GM21515 (cell line): ENCODE measurements at regions not wholly inside any gene's neighbourhood (a gene's known extent, or its start where the extent isn't known, plus 50 kb on each side); places are given as distances from the start of the nearest gene placed in this dataset.

Source experiments
- ATAC-seq: cut with Tn5 transposase; IDR thresholded peaks from one replicate; pipeline ENCODE4 v1.9.1; 2021; ENCODE audit not compliant: unreplicated experiment

GRCh38 chr13:70708775-70709174, 600.5 kb upstream of the KLHL1 start:
- ATAC-seq: no peak

GRCh38 chr13:70703755-70704154, 595.5 kb upstream of the KLHL1 start:
- ATAC-seq: no peak

GRCh38 chr13:70694996-70695715, 586.9 kb upstream of the KLHL1 start:
- no peak for ATAC-seq

- ATAC-seq: no peak
Measured at GRCh38 chr13:70668983-70669382, 560.7 kb upstream of the KLHL1 start.

- ATAC-seq: no peak
Measured at GRCh38 chr13:70668293-70668692, 560.0 kb upstream of the KLHL1 start.

- ATAC-seq: no peak
Measured at GRCh38 chr13:70666883-70667556, 558.8 kb upstream of the KLHL1 start.

GRCh38 chr13:70662231-70662940, 554.1 kb upstream of the KLHL1 start:
- no peak for ATAC-seq

- no peak for ATAC-seq
Measured at GRCh38 chr13:70644052-70644451, 535.8 kb upstream of the KLHL1 start.

GRCh38 chr13:70634893-70635292, 526.6 kb upstream of the KLHL1 start:
- no peak for ATAC-seq

GRCh38 chr13:70630247-70630646, 522.0 kb upstream of the KLHL1 start:
- no peak for ATAC-seq

- no peak for ATAC-seq
Measured at GRCh38 chr13:70623239-70623638, 515.0 kb upstream of the KLHL1 start.

- no peak for ATAC-seq
Measured at GRCh38 chr13:70622796-70623195, 514.5 kb upstream of the KLHL1 start.

GRCh38 chr13:70619936-70620335, 511.7 kb upstream of the KLHL1 start:
- no peak for ATAC-seq

GRCh38 chr13:70616847-70617246, 508.6 kb upstream of the KLHL1 start:
- ATAC-seq: no peak

- no peak for ATAC-seq
Measured at GRCh38 chr13:70613295-70613694, 505.0 kb upstream of the KLHL1 start.

GRCh38 chr13:70612881-70613280, 504.6 kb upstream of the KLHL1 start:
- no peak for ATAC-seq

GRCh38 chr13:70604448-70604847, 496.2 kb upstream of the KLHL1 start:
- no peak for ATAC-seq

GRCh38 chr13:70593716-70594115, 485.5 kb upstream of the KLHL1 start:
- no peak for ATAC-seq

GRCh38 chr13:70585109-70585508, 476.9 kb upstream of the KLHL1 start:
- no peak for ATAC-seq

GRCh38 chr13:70580825-70581224, 472.6 kb upstream of the KLHL1 start:
- ATAC-seq: no peak

- ATAC-seq: no peak
Measured at GRCh38 chr13:70579941-70580340, 471.7 kb upstream of the KLHL1 start.

- no peak for ATAC-seq
Measured at GRCh38 chr13:70571221-70571620, 463.0 kb upstream of the KLHL1 start.
